ENCODE measurements at regions not wholly inside any gene's neighbourhood (a gene's known extent, or its start where the extent isn't known, plus 50 kb on each side); places are given as distances from the start of the nearest gene placed in this dataset.

- TF ChIP-seq EZH2phosphoT487 (IDR thresholded peaks at IDR 0.05; ENCODE audit: borderline replicate concordance, low read depth) (no peak), NFIC (IDR thresholded peaks at IDR 0.05; ENCODE audit: borderline replicate concordance) (no peak), MEF2A (IDR thresholded peaks at IDR 0.05; ENCODE audit: borderline replicate concordance, low read depth) (no peak)
Measured at GRCh38 chr1:232130815-232131480, 499.0 kb downstream of the SIPA1L2 start.

All from SK-N-SH (cell line).